ENCODE measurements at regions not wholly inside any gene's neighbourhood (a gene's known extent, or its start where the extent isn't known, plus 50 kb on each side); places are given as distances from the start of the nearest gene placed in this dataset.

- TF ChIP-seq CHD7 (IDR thresholded peaks at IDR 0.05; ENCODE audit: insufficient replicate concordance, low read length): no peak
- no peak for TF ChIP-seq PHF8 (conservative IDR thresholded peaks at IDR 0.05; ENCODE audit: low read depth, low read length)
- no peak for TF ChIP-seq RBBP5 (IDR thresholded peaks at IDR 0.05; ENCODE audit: borderline replicate concordance, low read depth, low read length)
- no peak for TF ChIP-seq SIN3A (conservative IDR thresholded peaks at IDR 0.05 in 1 of 2, IDR thresholded peaks at IDR 0.05 in 1 of 2; ENCODE audit: low read depth in 1 of 2, low read length in 2 of 2)
- no peak for TF ChIP-seq POU5F1 (IDR thresholded peaks at IDR 0.05; ENCODE audit: low read depth, low read length)
These were observed 128.6 kb upstream of the ELL2 start (continued) for GRCh38 chr5:96090215-96090614.

Measured in H1 (cell line).